Retinal pigment epithelial cell (primary cell): ENCODE measurements at regions not wholly inside any gene's neighbourhood (a gene's known extent, or its start where the extent isn't known, plus 50 kb on each side); places are given as distances from the start of the nearest gene placed in this dataset.

Source experiments
- DNase-seq: peaks from one replicate; pipeline ENCODE4 v3.0.0-alpha.2; 2010; ENCODE audit warnings: low read depth
- H3K4me3 ChIP-seq: 2 replicates; pipeline ENCODE4 v1.5.1; 2011; ENCODE audit warnings: mild to moderate bottlenecking, low read length, control low read depth, moderate library complexity
- CTCF ChIP-seq: conservative IDR thresholded peaks from 2 replicates; pipeline ENCODE4 v1.5.1; 2011; ENCODE audit warnings: low read depth, low read length, control low read depth, inconsistent platforms

- TF ChIP-seq CTCF, result no peak
- H3K4me3 ChIP-seq, result no peak overlapping the region
- DNase-seq, result no peak
Observed at GRCh38 chr3:99516936-99517335, 121.5 kb upstream of the COL8A1 start.

- H3K4me3 ChIP-seq, result no peak overlapping the region
- no peak for DNase-seq
- TF ChIP-seq CTCF, result no peak
Observed at GRCh38 chr3:99515891-99516290, 122.5 kb upstream of the COL8A1 start.

- TF ChIP-seq CTCF, result no peak
- DNase-seq, result no peak
- no peak overlapping the region for H3K4me3 ChIP-seq
Observed at GRCh38 chr3:99509224-99509623, 129.2 kb upstream of the COL8A1 start.

GRCh38 chr3:99508191-99508590, 130.2 kb upstream of the COL8A1 start:
- no peak overlapping the region for H3K4me3 ChIP-seq
- no peak for TF ChIP-seq CTCF
- no peak for DNase-seq

GRCh38 chr3:99505646-99506269, 132.6 kb upstream of the COL8A1 start:
- TF ChIP-seq CTCF, result no peak
- DNase-seq, result no peak

GRCh38 chr3:99505200-99505599, 133.2 kb upstream of the COL8A1 start:
- no peak for DNase-seq
- no peak overlapping the region for H3K4me3 ChIP-seq
- no peak for TF ChIP-seq CTCF

More at GRCh38 chr3:99505646-99506269, 132.6 kb upstream of the COL8A1 start:
- H3K4me3 ChIP-seq, result no peak overlapping the region

GRCh38 chr3:99504258-99504657, 134.1 kb upstream of the COL8A1 start:
- TF ChIP-seq CTCF, result no peak
- no peak for DNase-seq
- H3K4me3 ChIP-seq, result no peak overlapping the region
